GM18508 (cell line): ENCODE measurements at regions not wholly inside any gene's neighbourhood (a gene's known extent, or its start where the extent isn't known, plus 50 kb on each side); places are given as distances from the start of the nearest gene placed in this dataset.

Experiments used
- ATAC-seq: cut with Tn5 transposase; IDR thresholded peaks from one replicate; pipeline ENCODE4 v1.9.1; 2021; ENCODE audit warnings: moderate number of reproducible peaks; ENCODE audit not compliant: insufficient read depth, unreplicated experiment

GRCh38 chr2:215613888-215614287 is 178.0 kb upstream of the FN1 start:
- ATAC-seq = no peak

- ATAC-seq = no peak
Measured at GRCh38 chr2:215613280-215613679, 177.4 kb upstream of the FN1 start.

- ATAC-seq = no peak
Measured at GRCh38 chr2:215612786-215613185, 176.9 kb upstream of the FN1 start.

DNA sequence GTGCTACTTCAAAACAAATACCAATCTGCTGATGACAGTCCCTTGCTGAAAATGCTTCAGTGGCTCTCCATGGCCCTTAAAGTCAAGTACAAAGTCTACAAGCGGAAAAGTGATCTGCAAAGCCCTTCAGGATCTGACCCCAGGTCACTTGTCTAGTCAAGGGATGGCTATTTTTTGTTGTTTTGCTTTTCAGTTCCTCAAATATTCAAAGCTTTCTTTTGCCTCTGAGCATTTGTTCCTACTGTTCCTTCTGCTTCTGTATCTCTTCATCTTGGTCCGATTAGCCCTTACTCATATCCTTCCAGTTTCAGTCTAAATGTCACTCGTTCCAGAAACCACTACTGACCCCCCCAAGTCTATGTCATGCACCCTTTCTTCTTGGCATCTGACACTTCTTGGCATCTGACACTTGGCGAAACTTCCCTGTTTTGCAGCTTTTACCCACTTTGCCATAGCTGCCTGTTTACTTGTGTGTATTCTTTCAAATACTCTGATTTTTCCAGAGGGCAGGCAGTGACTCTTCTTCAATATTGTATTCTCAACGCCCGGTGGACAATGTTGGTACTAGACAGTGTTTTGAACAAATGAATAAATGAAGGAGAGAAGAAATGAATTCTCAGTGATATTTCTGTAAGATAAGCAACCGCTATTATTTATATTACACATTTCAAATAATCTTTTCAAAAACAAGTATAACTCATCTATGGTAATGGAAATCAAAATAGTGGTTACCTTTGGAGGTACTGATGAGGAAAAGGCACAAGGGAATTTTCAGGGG is 175.9 kb upstream of the FN1 start:
- no peak for ATAC-seq

- ATAC-seq = no peak
Measured at GRCh38 chr2:215609089-215610032, 173.5 kb upstream of the FN1 start.

DNA sequence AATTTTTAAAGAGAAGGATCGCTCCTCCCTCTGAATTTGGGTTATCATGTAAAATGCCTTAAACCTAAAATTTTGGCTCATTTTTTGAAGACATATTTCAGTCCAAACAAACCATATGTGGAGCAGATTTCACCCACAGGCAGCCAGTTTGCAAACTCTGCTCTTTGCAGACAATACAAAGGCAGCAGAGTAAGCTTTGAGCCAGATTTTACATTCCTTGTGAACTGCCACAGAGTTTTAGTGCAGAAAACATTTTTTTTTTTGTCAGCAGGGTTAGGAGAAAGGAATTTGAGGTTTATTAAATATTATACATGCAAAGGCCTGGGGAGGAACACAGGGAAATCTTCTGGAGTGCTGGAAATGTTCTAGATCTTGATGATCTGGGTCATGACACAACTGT is 171.9 kb upstream of the FN1 start:
- no peak for ATAC-seq

GRCh38 chr2:215606219-215606618 is 170.4 kb upstream of the FN1 start:
- no peak for ATAC-seq

GRCh38 chr2:215605214-215605613 is 169.3 kb upstream of the FN1 start:
- ATAC-seq = no peak

GRCh38 chr2:215604606-215605005 is 168.7 kb upstream of the FN1 start:
- ATAC-seq = no peak

DNA sequence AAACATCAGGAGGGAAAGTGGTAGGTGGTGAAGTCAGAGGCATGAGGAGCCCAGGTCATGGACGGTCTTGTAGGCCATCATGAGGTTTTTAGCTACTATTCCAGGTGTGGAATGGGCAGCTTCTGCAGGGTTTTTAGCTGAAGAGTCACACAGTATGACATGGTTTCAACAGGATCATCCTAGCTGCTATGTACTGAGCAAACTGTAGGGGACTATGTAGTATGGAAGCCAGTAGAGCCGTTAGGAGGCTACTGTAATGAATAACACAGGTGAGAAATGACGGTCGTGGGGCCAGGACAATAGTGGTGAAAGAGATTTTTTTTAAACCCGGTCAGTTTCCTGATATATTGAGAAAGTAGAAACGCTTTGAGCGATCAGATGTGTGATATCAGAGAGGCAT is 167.6 kb upstream of the FN1 start:
- no peak for ATAC-seq

GRCh38 chr2:215602997-215603396 is 167.1 kb upstream of the FN1 start:
- no peak for ATAC-seq

GRCh38 chr2:215601990-215602721 is 166.3 kb upstream of the FN1 start:
- ATAC-seq = no peak

DNA sequence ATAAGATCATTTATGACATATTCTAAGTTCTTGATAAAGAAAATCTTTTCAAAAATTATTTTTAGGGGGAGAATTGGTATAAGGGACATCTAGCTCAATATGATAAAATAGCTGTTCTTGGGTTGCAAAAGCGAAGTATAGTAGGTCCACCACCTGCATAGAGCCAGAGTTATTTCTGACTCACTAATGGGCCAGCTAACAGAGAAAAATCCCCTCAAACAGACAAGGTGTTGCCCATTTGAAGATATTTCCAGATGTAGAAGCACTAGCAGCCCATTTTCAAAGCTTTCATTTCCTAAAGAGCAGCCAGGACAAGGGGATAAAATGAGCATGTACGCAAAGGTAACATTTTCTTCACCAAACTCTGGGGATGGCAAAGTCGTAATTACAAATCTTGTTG is 165.7 kb upstream of the FN1 start:
- no peak for ATAC-seq

DNA sequence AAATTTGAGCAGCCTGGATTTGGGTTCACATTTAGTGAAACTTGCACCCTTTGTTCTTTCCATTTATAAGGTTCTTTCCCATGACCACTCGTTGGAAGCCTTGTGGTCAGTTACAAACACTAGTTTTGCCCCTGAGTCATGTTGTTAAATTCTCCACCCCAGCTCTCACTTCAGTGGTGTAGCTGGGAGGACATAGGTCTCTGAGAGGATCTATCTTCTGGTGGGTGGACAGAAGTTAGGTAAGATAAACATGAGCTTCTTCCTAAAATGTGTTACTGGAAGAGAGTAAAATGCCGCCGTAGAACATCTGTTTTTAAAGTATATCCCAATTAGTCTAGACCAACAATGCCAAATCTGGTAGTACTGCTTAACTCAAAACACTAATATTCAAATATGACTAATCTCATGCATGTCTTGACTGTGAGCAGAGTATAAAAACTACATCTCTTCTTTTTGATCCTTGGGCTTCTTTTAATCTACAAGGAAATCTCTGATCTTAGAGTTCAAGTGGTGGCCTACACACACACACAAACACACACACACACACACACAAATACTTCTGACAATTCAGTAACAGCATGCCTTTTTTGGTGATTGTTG is 162.6 kb upstream of the FN1 start:
- ATAC-seq = no peak

GRCh38 chr2:215597577-215597976 is 161.7 kb upstream of the FN1 start:
- ATAC-seq = no peak

- no peak for ATAC-seq
Measured at GRCh38 chr2:215594766-215595165, 158.9 kb upstream of the FN1 start.

- no peak for ATAC-seq
Measured at GRCh38 chr2:215590010-215590745, 154.3 kb upstream of the FN1 start.

GRCh38 chr2:215583881-215584280 is 148.0 kb upstream of the FN1 start:
- no peak for ATAC-seq

DNA sequence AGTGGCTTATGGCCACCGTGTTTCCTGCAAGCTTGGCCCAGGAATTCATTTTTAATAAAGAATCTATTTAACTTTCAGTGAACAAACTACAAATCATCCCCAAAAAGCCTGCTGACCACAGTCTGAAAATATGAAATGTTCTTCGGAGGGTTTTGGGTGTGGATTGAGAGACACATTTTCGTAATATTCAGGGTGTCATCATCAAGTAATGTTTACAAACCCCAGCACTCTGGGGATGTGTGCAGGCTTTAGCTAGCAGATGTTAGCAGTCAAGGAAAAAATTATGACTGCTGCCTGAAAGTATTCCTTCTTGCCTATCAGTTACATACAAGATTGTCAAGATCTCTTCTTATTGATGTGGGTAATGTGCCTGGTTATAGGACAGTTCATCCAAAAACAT is 143.9 kb upstream of the FN1 start:
- no peak for ATAC-seq

DNA sequence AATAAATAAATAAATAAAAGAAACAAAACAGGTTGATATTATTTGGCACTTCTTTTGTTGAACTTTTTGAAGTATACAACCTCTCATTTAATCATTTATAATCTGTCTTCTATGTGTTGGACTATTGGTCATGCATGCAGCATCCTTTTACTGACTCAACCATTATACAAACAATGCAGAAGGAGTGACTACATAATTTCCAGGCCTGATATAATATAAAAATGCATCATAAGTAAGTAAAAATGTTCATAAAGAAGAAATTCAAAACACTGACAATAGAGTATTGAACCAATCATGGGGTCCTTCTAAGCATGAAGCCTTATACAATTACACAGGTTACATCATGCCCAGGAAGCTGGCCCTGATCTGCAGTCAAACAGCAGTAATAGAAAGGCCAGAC is 141.5 kb upstream of the FN1 start:
- ATAC-seq = no peak
